GM12878 (cell line): ENCODE measurements at regions not wholly inside any gene's neighbourhood (a gene's known extent, or its start where the extent isn't known, plus 50 kb on each side); places are given as distances from the start of the nearest gene placed in this dataset.

ENCODE experiments used
- ATAC-seq: fragments of 200-7000 bp; cut with Tn5 transposase; 3 replicates; pipeline ENCODE4 v1.9.1; 2020; ENCODE audit warnings: mild to moderate bottlenecking, moderate library complexity
- BruUV-seq: library from RNA; stranded (reverse); fragments of 400-500 nt; replicated peaks from 2 replicates; lab custom pipeline; 2021; lab: Mats Ljungman, UMichigan
- CTCF ChIA-PET: fragments of 300-600 bp; sonication (Branson Sonifier 250); formaldehyde crosslinking; extraction: SDS; loops from one replicate; lab custom pipeline; 2021; ENCODE audit warnings: inconsistent platforms; lab: Yijun Ruan, JAX
- POLR2A ChIA-PET: fragments of 350-600 bp; formaldehyde crosslinking; extraction: SDS; loops from one replicate; lab custom pipeline; 2021; ENCODE audit warnings: inconsistent platforms; lab: Charles Lee
- RAD21 ChIA-PET: fragments of 300-600 bp; sonication (Branson Sonifier 250); formaldehyde crosslinking; loops from one replicate; lab custom pipeline; 2023; ENCODE audit warnings: antibody characterized with exemption; ENCODE audit not compliant: unreplicated experiment; lab: Charles Lee
- SMC1A ChIA-PET: fragments of 300-600 bp; sonication (Branson Sonifier 250); formaldehyde crosslinking; loops from one replicate; lab custom pipeline; 2023; ENCODE audit not compliant: unreplicated experiment, uncharacterized antibody; lab: Charles Lee
- DNase-seq: peaks from one replicate; pipeline ENCODE4 v3.0.0-alpha.2; 2011; ENCODE audit warnings: low read depth, low spot score
- FAIRE-seq: peaks from 3 replicates; lab custom pipeline; 2011; peaks lifted over from hg19 to GRCh38; lab: Jason Lieb, UNC
- H2AFZ ChIP-seq: 2 replicates; pipeline ENCODE4 v1.6.0; 2011; ENCODE audit warnings: low read depth, low read length, control low read depth; ENCODE audit not compliant: control insufficient read depth
- H3K27ac ChIP-seq: 2 replicates; pipeline ENCODE4 v1.5.1; 2011; ENCODE audit warnings: control low read depth; ENCODE audit not compliant: control insufficient read depth, insufficient read depth
- H3K27me3 ChIP-seq, 2 experiments: replicated peaks in 1 of 2; 2 replicates each; pipeline versions ENCODE4 v1.6.0 to v1.6.1; 2011; ENCODE audit warnings: low read length in 1 of 2; ENCODE audit not compliant: control insufficient read depth in 2 of 2, insufficient read depth in 2 of 2
- H3K36me3 ChIP-seq, 2 experiments: 2 replicates each; pipeline ENCODE4 v1.5.1; 2011; ENCODE audit warnings: low read length in 1 of 2; ENCODE audit not compliant: control insufficient read depth in 2 of 2, insufficient read depth in 2 of 2
- H3K4me1 ChIP-seq: 2 replicates; pipeline ENCODE4 v1.6.1; 2011; ENCODE audit warnings: mild to moderate bottlenecking, low read length, moderate library complexity, mixed read lengths; ENCODE audit not compliant: control insufficient read depth, insufficient read depth
- H3K4me2 ChIP-seq: 2 replicates; pipeline ENCODE4 v1.6.0; 2011; ENCODE audit warnings: control low read depth; ENCODE audit not compliant: control insufficient read depth, insufficient read depth
- H3K4me3 ChIP-seq: fragments of 200-600 bp; sonication (generic); 2 replicates; pipeline ENCODE4 v1.5.1; 2016
- H3K79me2 ChIP-seq: 2 replicates; pipeline ENCODE4 v1.6.0; 2011; ENCODE audit warnings: low read length; ENCODE audit not compliant: control insufficient read depth, insufficient read depth
- H3K9ac ChIP-seq: 2 replicates; pipeline ENCODE4 v1.8.0; 2011; ENCODE audit warnings: low read length, control low read depth, mixed read lengths; ENCODE audit not compliant: control insufficient read depth, insufficient read depth
- H3K9me3 ChIP-seq: replicated peaks from 3 replicates; pipeline ENCODE4 v1.5.1; 2011; ENCODE audit warnings: mild to moderate bottlenecking, low read length; ENCODE audit not compliant: control insufficient read depth, insufficient read depth
- H4K20me1 ChIP-seq: 2 replicates; pipeline ENCODE4 v1.6.0; 2011; ENCODE audit not compliant: control insufficient read depth, insufficient read depth
- ASH2L ChIP-seq: fragments of 300-600, 200-600 bp; sonication (generic); IDR thresholded peaks from 2 replicates; pipeline ENCODE4 v1.6.1; 2017; ENCODE audit warnings: low read depth, mild to moderate bottlenecking, borderline replicate concordance
- E4F1 ChIP-seq: fragments of 450-650 bp; IDR thresholded peaks from 2 replicates; pipeline ENCODE4 v1.6.1; 2018; ENCODE audit warnings: borderline replicate concordance, mild to moderate bottlenecking; ENCODE audit not compliant: partially characterized antibody
- EED ChIP-seq: sonication (generic); IDR thresholded peaks from 2 replicates; pipeline ENCODE4 v1.6.1; 2016; ENCODE audit warnings: antibody characterized with exemption, low read depth
- FOXM1 ChIP-seq: IDR thresholded peaks from 2 replicates; pipeline ENCODE4 v1.6.1; 2012; ENCODE audit warnings: low read depth, mild to moderate bottlenecking, inconsistent platforms, low read length, moderate library complexity
- HDGF ChIP-seq: fragments of 450-650 bp; IDR thresholded peaks from 2 replicates; pipeline ENCODE4 v1.6.1; 2016; ENCODE audit warnings: antibody characterized with exemption
- IKZF1 ChIP-seq: fragments of 450-650 bp; conservative IDR thresholded peaks from 2 replicates; pipeline ENCODE4 v1.6.1; 2017; ENCODE audit warnings: antibody characterized with exemption, mild to moderate bottlenecking
- PML ChIP-seq: IDR thresholded peaks from 2 replicates; pipeline ENCODE4 v1.6.1; 2012; ENCODE audit warnings: low read length, inconsistent platforms
- POU2F2 ChIP-seq: IDR thresholded peaks from 3 replicates; pipeline ENCODE4 v1.6.1; 2011; ENCODE audit warnings: low read depth, mild to moderate bottlenecking, low read length, borderline replicate concordance
- PRDM15 ChIP-seq: fragments of 450-650 bp; formaldehyde crosslinking; IDR thresholded peaks from 2 replicates; pipeline ENCODE4 v1.4.0; 2020; ENCODE audit warnings: mild to moderate bottlenecking, moderate library complexity
- RCOR1 ChIP-seq: conservative IDR thresholded peaks from 2 replicates; pipeline ENCODE4 v1.6.1; 2012; ENCODE audit warnings: low read depth, low read length, improper control_type of control experiment
- RUNX3 ChIP-seq: IDR thresholded peaks from 2 replicates; pipeline ENCODE4 v1.6.1; 2012; ENCODE audit warnings: low read length, inconsistent platforms
- STAT3 ChIP-seq: IDR thresholded peaks from 2 replicates; pipeline ENCODE4 v1.6.1; 2011; ENCODE audit warnings: low read depth, low read length, improper control_type of control experiment
- WRNIP1 ChIP-seq: IDR thresholded peaks from 2 replicates; pipeline ENCODE4 v1.6.1; 2011; ENCODE audit warnings: low read depth, low read length, improper control_type of control experiment, borderline replicate concordance
- WGBS: methylation state at CpG from one replicate; pipeline ENCODE4 v1.1.6; 2016; ENCODE audit warnings: low lambda C conversion rate; ENCODE audit not compliant: insufficient replicate concordance, insufficient coverage; ENCODE audit errors: missing lambda C conversion rate; 5-methylcytosine and 5-hydroxymethylcytosine counted together
- in situ Hi-C: fragments of 300-500 bp; cut with MboI; formaldehyde crosslinking; loops from 9 replicates; pipeline ENCODE4 v1.14.3; 2018; ENCODE audit warnings: mixed read lengths
- intact Hi-C: fragments of 100-400 bp; cut with micrococcal nuclease; formaldehyde crosslinking; loops from one replicate; pipeline ENCODE4 v1.14.2; 2022; ENCODE audit not compliant: unreplicated experiment

- TF ChIP-seq RCOR1: no peak
Measured at GRCh38 chr2:6674381-6674780, 191.3 kb downstream of the CMPK2 start (continued).

GRCh38 chr2:6675791-6676190, 189.9 kb downstream of the CMPK2 start:
- Histone ChIP-seq H3K9me3 (no peaks in the 10 kb centered on the region), H4K20me1 (no peaks in the 10 kb centered on the region), H3K4me2 (no peak overlapping the region), H3K36me3 (no peaks in the 10 kb centered on the region), H3K9ac (no peak overlapping the region), H3K4me3 (no peak overlapping the region), H2AFZ (no peak overlapping the region), H3K79me2 (no peaks in the 10 kb centered on the region), H3K27ac (no peak overlapping the region), H3K4me1 (no peaks in the 10 kb centered on the region), H3K27me3 (no peaks in the 10 kb centered on the region; a peak in 1 of 4 replicates)
- intact Hi-C loops (no loop called here), in situ Hi-C loops (no loop called here)
- WGBS: 40% methylated on average over 5 of the region's 5 CpGs
- ATAC-seq (no peak), DNase-seq (no peak), FAIRE-seq (no peak)
- TF ChIP-seq WRNIP1: no peak
- TF ChIP-seq PML: no peak
- no peak for TF ChIP-seq ASH2L
- TF ChIP-seq RUNX3: no peak
- no peak for TF ChIP-seq POU2F2
- ChIA-PET RAD21 (no interaction called here), POLR2A (no interaction called here), SMC1A (no interaction called here), CTCF (no interaction called here)
- no TSS peak for BruUV-seq

GRCh38 chr2:6676241-6676640, 189.5 kb downstream of the CMPK2 start:
- no peak overlapping the region for H3K4me2 ChIP-seq
- no peaks in the 10 kb centered on the region; a peak in 1 of 4 replicates for H3K27me3 ChIP-seq
- no peak overlapping the region for H2AFZ ChIP-seq
- no peaks in the 10 kb centered on the region for H3K9me3 ChIP-seq
- no peaks in the 10 kb centered on the region for H3K36me3 ChIP-seq
- 0% methylated on average over 1 of the region's 1 CpG for WGBS
- no peak overlapping the region for H3K4me3 ChIP-seq
- ATAC-seq: no peak
- H3K9ac ChIP-seq: no peak overlapping the region
- POLR2A ChIA-PET: no interaction called here
- SMC1A ChIA-PET: no interaction called here
- no peaks in the 10 kb centered on the region for H3K4me1 ChIP-seq
- CTCF ChIA-PET: no interaction called here
- FAIRE-seq: no peak
- H4K20me1 ChIP-seq: no peaks in the 10 kb centered on the region
- in situ Hi-C loops (no loop called here), intact Hi-C loops (no loop called here)
- no peaks in the 10 kb centered on the region for H3K79me2 ChIP-seq
- no TSS peak for BruUV-seq
- no peak for DNase-seq
- RAD21 ChIA-PET: no interaction called here
- no peak overlapping the region for H3K27ac ChIP-seq
- TF ChIP-seq EED: no peak
- TF ChIP-seq HDGF: no peak
- no peak for TF ChIP-seq E4F1
- TF ChIP-seq PRDM15: no peak
- TF ChIP-seq FOXM1: no peak
- no peak for TF ChIP-seq STAT3
- TF ChIP-seq IKZF1: no peak
